OCI-LY7 (cell line): ENCODE measurements at regions not wholly inside any gene's neighbourhood (a gene's known extent, or its start where the extent isn't known, plus 50 kb on each side); places are given as distances from the start of the nearest gene placed in this dataset.

Experiments used
- BruUV-seq: library from RNA; stranded (reverse); fragments of 400-500 nt; replicated peaks from 2 replicates; lab custom pipeline; 2021; lab: Mats Ljungman, UMichigan
- CTCF ChIA-PET: fragments of 300-600 bp; sonication (Branson Sonifier 250); formaldehyde crosslinking; loops from one replicate; lab custom pipeline; 2022; ENCODE audit warnings: antibody characterized with exemption; ENCODE audit not compliant: unreplicated experiment; lab: Charles Lee
- POLR2A ChIA-PET: fragments of 300-600 bp; sonication (Branson Sonifier 250); formaldehyde crosslinking; loops from one replicate; lab custom pipeline; 2022; ENCODE audit warnings: antibody characterized with exemption; lab: Charles Lee
- DNase-seq: peaks from one replicate; pipeline ENCODE4 v3.0.0-alpha.2; 2015; ENCODE audit warnings: low spot score
- H2AFZ ChIP-seq: fragments of 200-600 bp; sonication (generic), shearing (Covaris generic); 2 replicates; pipeline ENCODE4 v1.6.1; 2014; ENCODE audit warnings: mild to moderate bottlenecking, antibody characterized with exemption, low read length, moderate library complexity
- H3K27ac ChIP-seq: fragments of 200-600 bp; sonication (generic); 2 replicates; pipeline ENCODE4 v1.5.1; 2014; ENCODE audit warnings: mixed run types, low read depth, mild to moderate bottlenecking, moderate library complexity, low read length, inconsistent platforms; ENCODE audit not compliant: poor library complexity, severe bottlenecking
- H3K36me3 ChIP-seq: fragments of 200-600 bp; sonication (generic); 2 replicates; pipeline ENCODE4 v1.6.1; 2014; ENCODE audit warnings: mild to moderate bottlenecking, antibody characterized with exemption, low read length, moderate library complexity, mixed read lengths; ENCODE audit not compliant: insufficient read depth
- H3K4me1 ChIP-seq: fragments of 200-600 bp; sonication (generic); 2 replicates; pipeline ENCODE4 v1.5.1; 2014; ENCODE audit warnings: mild to moderate bottlenecking, low read length; ENCODE audit not compliant: insufficient read depth, poor library complexity, severe bottlenecking
- H3K4me2 ChIP-seq: fragments of 200-600 bp; sonication (generic); 2 replicates; pipeline ENCODE4 v1.6.1; 2014; ENCODE audit warnings: mild to moderate bottlenecking, low read length
- H3K4me3 ChIP-seq: fragments of 200-600 bp; sonication (generic); 2 replicates; pipeline ENCODE4 v1.5.1; 2014; ENCODE audit warnings: mild to moderate bottlenecking, low read depth, low read length; ENCODE audit not compliant: poor library complexity, severe bottlenecking
- H3K79me2 ChIP-seq: fragments of 200-600 bp; sonication (generic); 2 replicates; pipeline ENCODE4 v1.6.1; 2016; ENCODE audit warnings: low read depth, mild to moderate bottlenecking, low read length, moderate library complexity, mixed read lengths; ENCODE audit not compliant: insufficient read depth
- H3K9me2 ChIP-seq: fragments of 200-600 bp; sonication (generic); 2 replicates; pipeline ENCODE4 v1.6.1; 2016; ENCODE audit warnings: mild to moderate bottlenecking, low read length, mixed read lengths; ENCODE audit not compliant: insufficient read depth
- H3K9me3 ChIP-seq: fragments of 200-600 bp; sonication (generic); 2 replicates; pipeline ENCODE4 v1.6.1; 2014; ENCODE audit warnings: mild to moderate bottlenecking, mixed run types, low read length, mixed read lengths
- H4K20me1 ChIP-seq: fragments of 200-600 bp; sonication (generic); 2 replicates; pipeline ENCODE4 v1.6.1; 2014; ENCODE audit warnings: mild to moderate bottlenecking, antibody characterized with exemption, low read length, moderate library complexity, mixed read lengths; ENCODE audit not compliant: insufficient read depth
- CTCF ChIP-seq: fragments of 200-600 bp; sonication (generic); conservative IDR thresholded peaks from 2 replicates; pipeline ENCODE4 v1.5.1; 2014; ENCODE audit warnings: mild to moderate bottlenecking, antibody characterized with exemption, low read length, moderate library complexity, mixed read lengths
- EZH2phosphoT487 ChIP-seq: fragments of 200-600 bp; sonication (generic); IDR thresholded peaks from 2 replicates; pipeline ENCODE4 v1.6.1; 2018; ENCODE audit warnings: low read depth, borderline replicate concordance, mild to moderate bottlenecking, mixed run types, antibody characterized with exemption, low read length, moderate library complexity, mixed read lengths
- intact Hi-C: fragments of 100-400 bp; cut with micrococcal nuclease; formaldehyde crosslinking; loops from one replicate; pipeline ENCODE4 v1.10.0; 2022; ENCODE audit not compliant: unreplicated experiment

- Histone ChIP-seq H3K4me1 (no peaks in the 10 kb centered on the region), H2AFZ (no peak overlapping the region), H3K36me3 (no peaks in the 10 kb centered on the region), H3K9me3 (no peaks in the 10 kb centered on the region), H3K79me2 (no peaks in the 10 kb centered on the region), H3K4me2 (no peak overlapping the region), H3K27ac (no peak overlapping the region), H4K20me1 (no peaks in the 10 kb centered on the region), H3K9me2 (no peaks in the 10 kb centered on the region), H3K4me3 (no peak overlapping the region)
- CTCF ChIA-PET, result no interaction called here
- TF ChIP-seq EZH2phosphoT487 (no peak), CTCF (no peak)
- DNase-seq, result no peak
- POLR2A ChIA-PET, result interaction anchor here (0.6 to 1.2 kb wide), 4 partner anchors 11 to 1030 kb away, joined by 3 to 4 read pairs (median 3); no protein-coding TSS in a partner anchor
- no TSS peak for BruUV-seq
- intact Hi-C loops, result no loop called here
These were observed 62.1 kb downstream of the FAT3 start for GRCh38 chr11:92286709-92287108.

DNA sequence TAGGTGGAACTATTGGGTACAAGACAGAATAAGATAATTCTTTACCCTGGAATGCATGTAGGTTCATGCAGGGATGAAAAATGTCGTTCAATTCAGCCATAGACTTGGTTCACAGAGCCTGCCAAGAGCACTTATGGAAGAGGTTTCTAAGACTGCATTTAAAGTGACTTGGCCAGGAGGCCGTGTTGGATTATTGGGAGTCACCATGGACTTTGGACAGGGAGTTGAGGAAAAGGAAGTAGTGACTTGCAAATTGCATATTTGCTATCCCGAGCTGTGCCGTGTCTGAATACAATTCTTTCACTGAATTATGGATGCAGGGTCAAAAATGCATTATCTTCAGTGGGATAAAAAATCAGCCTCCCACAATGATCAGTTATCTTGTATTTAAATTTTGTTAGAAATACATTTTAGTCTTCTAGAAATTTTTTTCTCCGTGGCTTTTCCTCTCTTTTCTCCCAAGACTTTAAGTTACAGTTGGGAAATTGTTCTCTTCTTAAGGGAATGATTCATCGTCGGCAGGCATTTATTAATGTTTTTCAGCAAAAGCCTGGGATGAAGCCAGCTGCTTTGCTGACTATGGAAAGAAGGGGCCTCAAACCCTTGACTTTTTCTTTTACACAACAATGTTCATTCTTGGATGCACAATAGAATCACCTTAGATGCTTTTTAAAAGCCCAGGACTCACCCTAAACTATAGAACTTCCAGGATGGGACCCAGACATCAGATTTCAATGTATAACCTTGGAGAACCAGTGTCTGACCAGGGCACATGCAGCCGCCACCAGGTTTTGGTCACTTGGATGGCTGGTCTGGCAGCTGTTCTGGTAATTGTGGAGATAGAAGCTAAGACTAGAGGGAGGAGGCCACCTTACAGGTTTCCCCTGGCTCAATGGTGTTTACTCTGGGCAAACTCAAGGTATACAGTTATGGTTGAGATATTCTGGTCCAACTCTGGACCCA, 70.8 kb downstream of the FAT3 start:
- ChIA-PET CTCF (no interaction called here), POLR2A (no interaction called here)
- intact Hi-C loops, result no loop called here

GRCh38 chr11:92296138-92296515, 71.5 kb downstream of the FAT3 start:
- no peaks in the 10 kb centered on the region for H3K9me3 ChIP-seq
- intact Hi-C loops, result no loop called here
- no peaks in the 10 kb centered on the region for H3K4me1 ChIP-seq
- BruUV-seq, result no TSS peak
- no peak overlapping the region for H3K4me3 ChIP-seq
- CTCF ChIA-PET, result no interaction called here
- no peaks in the 10 kb centered on the region for H3K9me2 ChIP-seq
- H3K27ac ChIP-seq, result no peak overlapping the region
- no peaks in the 10 kb centered on the region for H4K20me1 ChIP-seq
- no peaks in the 10 kb centered on the region for H3K36me3 ChIP-seq
- no peak overlapping the region for H3K4me2 ChIP-seq
- TF ChIP-seq CTCF (no peak), EZH2phosphoT487 (no peak)
- no peak for DNase-seq
- no peaks in the 10 kb centered on the region for H3K79me2 ChIP-seq
- POLR2A ChIA-PET, result interaction anchor here (0.6 kb wide), 1 partner anchor 20 kb away, joined by 3 read pairs; no protein-coding TSS in a partner anchor
- H2AFZ ChIP-seq, result no peak overlapping the region

More for the DNA sequence above, 70.8 kb downstream of the FAT3 start:
- Histone ChIP-seq H3K36me3 (no peaks in the 10 kb centered on the region), H3K9me3 (no peaks in the 10 kb centered on the region), H2AFZ (no peak overlapping the region), H3K4me1 (no peaks in the 10 kb centered on the region), H4K20me1 (no peaks in the 10 kb centered on the region), H3K79me2 (no peaks in the 10 kb centered on the region), H3K4me3 (no peak overlapping the region), H3K27ac (no peak overlapping the region), H3K9me2 (no peaks in the 10 kb centered on the region), H3K4me2 (no peak overlapping the region)
- TF ChIP-seq EZH2phosphoT487, result no peak
- no TSS peak for BruUV-seq
- no peak for DNase-seq
